HepG2 (cell line): ENCODE measurements at regions not wholly inside any gene's neighbourhood (a gene's known extent, or its start where the extent isn't known, plus 50 kb on each side); places are given as distances from the start of the nearest gene placed in this dataset.

ENCODE experiments used
- ATAC-seq: fragments of 200-7000 bp; cut with Tn5 transposase; 3 replicates; pipeline ENCODE4 v1.9.1; 2020; ENCODE audit warnings: mild to moderate bottlenecking, moderate library complexity
- BruUV-seq: library from RNA; stranded (reverse); fragments of 400-500 nt; replicated peaks from 2 replicates; lab custom pipeline; 2021; lab: Mats Ljungman, UMichigan
- CTCF ChIA-PET: fragments of 300-600 bp; formaldehyde crosslinking; extraction: SDS; loops from one replicate; lab custom pipeline; 2021; ENCODE audit warnings: low total read pairs, inconsistent platforms, low intra/inter-chr PET ratio; lab: Yijun Ruan, JAX
- POLR2A ChIA-PET: fragments of 350-600 bp; sonication (Branson Sonifier 250); formaldehyde crosslinking; loops from one replicate; lab custom pipeline; 2020; ENCODE audit warnings: antibody characterized with exemption, inconsistent platforms; lab: Yijun Ruan, JAX
- DNase-seq: peaks from one replicate; pipeline ENCODE4 v3.0.0-alpha.2; 2015; ENCODE audit warnings: low spot score
- FAIRE-seq: peaks from 3 replicates; lab custom pipeline; 2011; peaks lifted over from hg19 to GRCh38; lab: Jason Lieb, UNC
- H2AFZ ChIP-seq: one replicate; pipeline ENCODE4 v1.6.1; 2011; ENCODE audit warnings: low read length, inconsistent platforms
- H3K27ac ChIP-seq: fragments of 300-600 bp; 3 replicates; pipeline ENCODE4 v1.8.0; 2011; ENCODE audit warnings: mixed run types, mild to moderate bottlenecking, mixed read lengths, low read length, inconsistent platforms; ENCODE audit not compliant: insufficient read depth; ENCODE audit errors: extremely low read length
- H3K27me3 ChIP-seq, 2 experiments: fragments of 200-600 bp in 1 of 2; 2 replicates in 1 of 2; 3 replicates in 1 of 2; pipeline versions ENCODE4 v1.6.0 to v1.8.0; 2011; ENCODE audit warnings: low read length in 2 of 2, mild to moderate bottlenecking in 2 of 2, moderate library complexity in 2 of 2, inconsistent platforms in 1 of 2; ENCODE audit not compliant: insufficient read depth in 2 of 2, control insufficient read depth in 1 of 2
- H3K36me3 ChIP-seq, 2 experiments: fragments of 200-600 bp in 1 of 2; replicated peaks in 1 of 2; 2 replicates in 1 of 2; 3 replicates in 1 of 2; pipeline versions ENCODE4 v1.5.1 to v1.8.0; 2011; ENCODE audit warnings: low read length in 2 of 2, inconsistent platforms in 1 of 2; ENCODE audit not compliant: insufficient read depth in 2 of 2, control insufficient read depth in 1 of 2
- H3K4me1 ChIP-seq: 2 replicates; pipeline ENCODE4 v1.5.1; 2012; ENCODE audit warnings: low read length, inconsistent platforms; ENCODE audit not compliant: insufficient read depth
- H3K4me2 ChIP-seq: 2 replicates; pipeline ENCODE4 v1.6.0; 2011; ENCODE audit warnings: low read depth, low read length, inconsistent platforms
- H3K4me3 ChIP-seq, 3 experiments: fragments of 200-600 bp in 1 of 3; sonication (generic), shearing (Covaris generic) in 1 of 3; replicated peaks in 1 of 3; 2 replicates each; pipeline ENCODE4 v1.5.1; 2011 to 2016; ENCODE audit warnings: low read length in 3 of 3, inconsistent platforms in 2 of 3, low read depth in 2 of 3, mild to moderate bottlenecking in 2 of 3, control low read depth in 1 of 3, mixed read lengths in 1 of 3; ENCODE audit not compliant: insufficient read depth in 1 of 3
- H3K79me2 ChIP-seq: one replicate; pipeline ENCODE4 v1.6.1; 2011; ENCODE audit warnings: low read length, inconsistent platforms; ENCODE audit not compliant: insufficient read depth
- H3K9ac ChIP-seq: 2 replicates; pipeline ENCODE4 v1.6.0; 2011; ENCODE audit warnings: mild to moderate bottlenecking, low read depth, low read length, inconsistent platforms; ENCODE audit not compliant: insufficient read depth
- H3K9me3 ChIP-seq: 2 replicates; pipeline ENCODE4 v1.5.1; 2012; ENCODE audit warnings: mild to moderate bottlenecking, low read length
- H4K20me1 ChIP-seq: 2 replicates; pipeline ENCODE4 v1.6.0; 2011; ENCODE audit warnings: inconsistent platforms, mild to moderate bottlenecking, low read length, moderate library complexity; ENCODE audit not compliant: insufficient read depth
- CREB1 ChIP-seq, 2 experiments: fragments of 450-650 bp in 1 of 2; IDR thresholded peaks; 2 replicates each; pipeline ENCODE4 v1.6.1; 2016 to 2017; ENCODE audit warnings: control low read depth in 1 of 2, mild to moderate bottlenecking in 1 of 2, missing compliant biosample characterization in 1 of 2, missing genetic modification characterization in 1 of 2
- KLF6 ChIP-seq: IDR thresholded peaks from 2 replicates; pipeline ENCODE4 v1.8.0; 2016; ENCODE audit warnings: missing biosample characterization, missing genetic modification reagents
- RFXAP ChIP-seq: sonication (generic); formaldehyde crosslinking; IDR thresholded peaks from 2 replicates; pipeline ENCODE4 v1.4.0; 2020; ENCODE audit warnings: missing genetic modification reagents, borderline replicate concordance
- STAG1 ChIP-seq: sonication (generic); formaldehyde crosslinking; IDR thresholded peaks from 2 replicates; pipeline ENCODE4 v1.4.0; 2020; ENCODE audit warnings: missing genetic modification reagents
- ZNF3 ChIP-seq: IDR thresholded peaks from 2 replicates; pipeline ENCODE4 v1.7.0; 2017; ENCODE audit warnings: inconsistent platforms
- ZNF550 ChIP-seq: sonication (generic); formaldehyde crosslinking; IDR thresholded peaks from 2 replicates; pipeline ENCODE4 v1.4.0; 2020; ENCODE audit warnings: mild to moderate bottlenecking, missing genetic modification reagents, borderline replicate concordance
- ZNF883 ChIP-seq: sonication (generic); formaldehyde crosslinking; IDR thresholded peaks from 2 replicates; pipeline ENCODE4 v1.5.1; 2020; ENCODE audit warnings: mild to moderate bottlenecking, missing genetic modification reagents; ENCODE audit errors: not compliant biosample characterization
- WGBS: methylation state at CpG from one replicate; pipeline ENCODE4 v1.1.6; 2017; ENCODE audit warnings: low lambda C conversion rate; 5-methylcytosine and 5-hydroxymethylcytosine counted together
- in situ Hi-C: cut with HindIII; loops from 2 replicates; pipeline ENCODE4 v1.10.0; 2017; ENCODE audit warnings: low pct_unique_long_range_greater_than_20kb; ENCODE audit not compliant: extremely low pct_ligation_motif_present
- intact Hi-C: fragments of 100-400 bp; cut with micrococcal nuclease; formaldehyde crosslinking; loops from one replicate; pipeline ENCODE4 v1.10.0; 2022; ENCODE audit not compliant: unreplicated experiment
- TF ChIP-seq, protein P1 (sequence below): sonication (generic); formaldehyde crosslinking; IDR thresholded peaks from 2 replicates; pipeline ENCODE4 v1.4.0; 2020; ENCODE audit warnings: mild to moderate bottlenecking, missing genetic modification reagents, borderline replicate concordance
- TF ChIP-seq, protein P2 (sequence below): sonication (generic); formaldehyde crosslinking; IDR thresholded peaks from 2 replicates; pipeline ENCODE4 v1.5.1; 2020; ENCODE audit warnings: missing genetic modification reagents, mild to moderate bottlenecking, borderline replicate concordance

DNA sequence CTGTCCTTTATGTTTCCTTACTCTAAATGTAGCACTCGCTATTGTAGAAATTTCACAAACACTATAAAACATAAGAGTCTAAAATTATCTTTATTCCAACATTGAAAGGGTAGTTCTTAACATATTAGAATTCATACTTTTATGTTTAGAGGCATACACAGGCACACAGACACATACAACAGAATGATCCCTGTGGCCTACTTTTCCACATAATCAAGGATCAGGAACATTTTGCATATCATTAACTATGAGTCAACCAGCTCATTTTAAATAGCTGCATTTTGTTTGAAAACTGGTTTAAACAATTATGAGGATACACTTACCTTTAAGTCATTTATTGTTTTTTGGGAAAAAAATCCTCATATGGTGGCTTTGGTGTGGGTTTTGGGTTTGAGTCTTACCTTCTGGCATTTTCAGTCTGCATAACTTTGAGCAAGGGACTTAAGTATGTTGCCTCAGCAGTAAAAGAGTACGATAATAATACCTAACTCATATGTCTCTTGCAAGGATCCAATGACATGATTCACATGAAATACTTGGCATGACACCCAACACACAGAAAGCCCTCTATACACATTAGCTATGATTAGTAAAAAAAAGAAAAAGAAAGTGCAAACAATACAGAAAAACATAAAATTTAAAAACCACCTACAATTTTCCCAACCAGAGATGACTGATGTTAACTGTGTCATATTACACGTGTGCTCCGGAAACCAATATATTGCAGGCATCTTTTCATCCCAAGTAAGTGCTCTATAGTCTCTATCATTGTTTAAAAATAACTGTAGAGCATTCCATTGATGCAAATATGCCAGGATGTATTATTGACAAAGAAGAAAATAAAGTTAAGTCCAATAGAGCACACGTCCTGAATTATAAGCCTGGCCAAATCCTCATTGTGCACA, 213.1 kb upstream of the ADAMTS9 start:
- H2AFZ ChIP-seq: no peak overlapping the region
- FAIRE-seq: no peak
- no peaks in the 10 kb centered on the region for H3K79me2 ChIP-seq
- no peaks in the 10 kb centered on the region for H3K4me1 ChIP-seq
- POLR2A ChIA-PET: no interaction called here
- no peak overlapping the region for H3K27ac ChIP-seq
- intact Hi-C loops: no loop called here
- no peak for ATAC-seq
- no peaks in the 10 kb centered on the region for H3K9me3 ChIP-seq
- TF ChIP-seq STAG1: no peak
- no peak for TF ChIP-seq ZNF3
- 0 out of 2 replicates have a peak, but pooled peaks have one; percentile 1 for TF ChIP-seq CREB1 (IDR thresholded peaks at IDR 0.05)
- TF ChIP-seq CREB1 (CRISPR knock-in tag; IDR thresholded peaks at IDR 0.05): no peak
- H3K27me3 ChIP-seq: 0 out of 5 replicates have a peak, but pooled peaks cover 0 to under 1% of the 10 kb centered on the region in 2 experiments
- H3K9ac ChIP-seq: no peak overlapping the region
- no TSS peak for BruUV-seq
- no peak for DNase-seq
- CTCF ChIA-PET: no interaction called here
- H3K36me3 ChIP-seq: no peaks in the 10 kb centered on the region
- in situ Hi-C loops: no loop called here
- no peaks in the 10 kb centered on the region for H4K20me1 ChIP-seq
- no peak overlapping the region for H3K4me3 ChIP-seq
- H3K4me2 ChIP-seq: no peak overlapping the region
- WGBS: 2% methylated on average over 5 of the region's 5 CpGs

DNA sequence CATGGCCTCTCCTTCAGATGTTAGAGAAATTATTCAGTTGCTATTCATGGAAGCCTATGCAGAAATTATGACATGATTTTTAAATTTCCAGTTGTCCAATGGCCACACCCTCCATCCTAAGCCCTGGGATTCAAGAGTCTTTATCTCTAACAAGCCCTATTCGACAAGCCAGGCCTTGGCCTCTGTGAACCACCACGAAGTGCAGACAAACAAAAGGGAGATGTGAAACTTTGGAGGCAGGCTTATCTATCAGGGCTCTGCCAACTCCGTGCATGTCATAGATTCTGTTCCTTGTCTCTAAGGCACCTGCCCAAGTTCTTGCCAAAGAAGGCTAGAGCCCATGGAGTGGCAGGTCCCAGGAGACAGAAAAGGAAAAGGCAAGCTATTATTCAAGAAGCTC, 212.4 kb upstream of the ADAMTS9 start:
- TF ChIP-seq, protein P1, sequence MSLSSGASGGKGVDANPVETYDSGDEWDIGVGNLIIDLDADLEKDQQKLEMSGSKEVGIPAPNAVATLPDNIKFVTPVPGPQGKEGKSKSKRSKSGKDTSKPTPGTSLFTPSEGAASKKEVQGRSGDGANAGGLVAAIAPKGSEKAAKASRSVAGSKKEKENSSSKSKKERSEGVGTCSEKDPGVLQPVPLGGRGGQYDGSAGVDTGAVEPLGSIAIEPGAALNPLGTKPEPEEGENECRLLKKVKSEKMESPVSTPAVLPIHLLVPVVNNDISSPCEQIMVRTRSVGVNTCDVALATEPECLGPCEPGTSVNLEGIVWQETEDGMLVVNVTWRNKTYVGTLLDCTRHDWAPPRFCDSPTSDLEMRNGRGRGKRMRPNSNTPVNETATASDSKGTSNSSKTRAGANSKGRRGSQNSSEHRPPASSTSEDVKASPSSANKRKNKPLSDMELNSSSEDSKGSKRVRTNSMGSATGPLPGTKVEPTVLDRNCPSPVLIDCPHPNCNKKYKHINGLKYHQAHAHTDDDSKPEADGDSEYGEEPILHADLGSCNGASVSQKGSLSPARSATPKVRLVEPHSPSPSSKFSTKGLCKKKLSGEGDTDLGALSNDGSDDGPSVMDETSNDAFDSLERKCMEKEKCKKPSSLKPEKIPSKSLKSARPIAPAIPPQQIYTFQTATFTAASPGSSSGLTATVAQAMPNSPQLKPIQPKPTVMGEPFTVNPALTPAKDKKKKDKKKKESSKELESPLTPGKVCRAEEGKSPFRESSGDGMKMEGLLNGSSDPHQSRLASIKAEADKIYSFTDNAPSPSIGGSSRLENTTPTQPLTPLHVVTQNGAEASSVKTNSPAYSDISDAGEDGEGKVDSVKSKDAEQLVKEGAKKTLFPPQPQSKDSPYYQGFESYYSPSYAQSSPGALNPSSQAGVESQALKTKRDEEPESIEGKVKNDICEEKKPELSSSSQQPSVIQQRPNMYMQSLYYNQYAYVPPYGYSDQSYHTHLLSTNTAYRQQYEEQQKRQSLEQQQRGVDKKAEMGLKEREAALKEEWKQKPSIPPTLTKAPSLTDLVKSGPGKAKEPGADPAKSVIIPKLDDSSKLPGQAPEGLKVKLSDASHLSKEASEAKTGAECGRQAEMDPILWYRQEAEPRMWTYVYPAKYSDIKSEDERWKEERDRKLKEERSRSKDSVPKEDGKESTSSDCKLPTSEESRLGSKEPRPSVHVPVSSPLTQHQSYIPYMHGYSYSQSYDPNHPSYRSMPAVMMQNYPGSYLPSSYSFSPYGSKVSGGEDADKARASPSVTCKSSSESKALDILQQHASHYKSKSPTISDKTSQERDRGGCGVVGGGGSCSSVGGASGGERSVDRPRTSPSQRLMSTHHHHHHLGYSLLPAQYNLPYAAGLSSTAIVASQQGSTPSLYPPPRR (CRISPR knock-in tag): no peak
- TF ChIP-seq ZNF550 (CRISPR knock-in tag): no peak
- TF ChIP-seq ZNF883: no peak
- no peak for TF ChIP-seq KLF6
- no peak for TF ChIP-seq RFXAP (CRISPR knock-in tag)
- TF ChIP-seq, protein P2, sequence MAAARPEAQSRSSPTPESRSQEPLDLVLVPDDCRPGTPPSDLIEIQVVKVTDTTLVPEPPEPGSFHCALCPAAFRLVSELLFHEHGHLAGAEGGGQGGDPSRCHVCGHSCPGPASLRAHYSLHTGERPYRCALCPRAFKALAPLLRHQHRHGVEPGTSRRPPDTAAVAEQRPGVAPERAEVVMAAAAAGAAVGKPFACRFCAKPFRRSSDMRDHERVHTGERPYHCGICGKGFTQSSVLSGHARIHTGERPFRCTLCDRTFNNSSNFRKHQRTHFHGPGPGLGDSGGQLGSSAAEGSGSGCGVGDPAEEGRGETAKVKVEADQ (CRISPR knock-in tag): no peak
- H3K4me1 ChIP-seq: no peaks in the 10 kb centered on the region
- no TSS peak for BruUV-seq
- H3K36me3 ChIP-seq: no peaks in the 10 kb centered on the region
- ATAC-seq (no peak), DNase-seq (no peak), FAIRE-seq (no peak)
- H3K9ac ChIP-seq: no peak overlapping the region
- intact Hi-C loops (no loop called here), in situ Hi-C loops (no loop called here)
- no peaks in the 10 kb centered on the region for H4K20me1 ChIP-seq
- no peak overlapping the region for H2AFZ ChIP-seq
- POLR2A ChIA-PET: no interaction called here
- no peak overlapping the region for H3K4me3 ChIP-seq
- no peak overlapping the region for H3K4me2 ChIP-seq
- no peaks in the 10 kb centered on the region for H3K27me3 ChIP-seq
- H3K79me2 ChIP-seq: no peaks in the 10 kb centered on the region
- 0% methylated on average over 3 of the region's 3 CpGs for WGBS
- CTCF ChIA-PET: no interaction called here
- H3K9me3 ChIP-seq: no peaks in the 10 kb centered on the region
- no peak overlapping the region for H3K27ac ChIP-seq
